ENCODE measurements at regions not wholly inside any gene's neighbourhood (a gene's known extent, or its start where the extent isn't known, plus 50 kb on each side); places are given as distances from the start of the nearest gene placed in this dataset.
"Not testable (repeated sequence)": the region's sequence is repeated elsewhere in the genome, so short reads cannot be mapped to it uniquely, and the experiment has no call there.

GRCh38 chr6:60893374-60893773 lies 1392.7 kb downstream of the KHDRBS2 start:
- not testable (repeated sequence) for TF ChIP-seq POLR2AphosphoS5 (IDR thresholded peaks at IDR 0.05; ENCODE audit: low read depth, low read length); TCF7L2 (IDR thresholded peaks at IDR 0.05; ENCODE audit: low read depth, low read length); CTCF (IDR thresholded peaks at IDR 0.05); SIN3A (IDR thresholded peaks at IDR 0.05; ENCODE audit: borderline replicate concordance, insufficient read depth, low read depth, low read length); REST (IDR thresholded peaks at IDR 0.05; ENCODE audit: insufficient read depth in 1 of 2, low read depth in 2 of 2, low read length in 1 of 2)
